OCI-LY3 (cell line): ENCODE measurements at regions not wholly inside any gene's neighbourhood (a gene's known extent, or its start where the extent isn't known, plus 50 kb on each side); places are given as distances from the start of the nearest gene placed in this dataset.

Source experiments
- H2AFZ ChIP-seq: fragments of 200-600, 300-600 bp; shearing (Covaris generic); 2 replicates; pipeline ENCODE4 v1.6.0; 2014; ENCODE audit warnings: antibody characterized with exemption, low read depth, low read length
- H3K27ac ChIP-seq: fragments of 200-600, 300-600 bp; sonication (generic); 2 replicates; pipeline ENCODE4 v1.5.1; 2014; ENCODE audit warnings: mild to moderate bottlenecking, low read length, moderate library complexity, mixed read lengths
- H3K27me3 ChIP-seq: fragments of 200-600, 300-600 bp; sonication (generic); 2 replicates; pipeline ENCODE4 v1.6.1; 2014; ENCODE audit warnings: low read depth, low read length, mixed read lengths
- H3K36me3 ChIP-seq: fragments of 200-600, 300-600 bp; sonication (generic); replicated peaks from 2 replicates; pipeline ENCODE3; 2014; ENCODE audit warnings: low read depth, low read length, mixed read lengths
- H3K4me1 ChIP-seq: fragments of 300-600, 200-600 bp; sonication (generic); 2 replicates; pipeline ENCODE4 v1.6.1; 2014; ENCODE audit warnings: low read length, mixed read lengths
- H3K4me2 ChIP-seq: fragments of 200-600, 300-600 bp; sonication (generic); 2 replicates; pipeline ENCODE4 v1.6.1; 2014; ENCODE audit warnings: low read length, mixed read lengths
- H3K4me3 ChIP-seq: fragments of 300-600, 200-600 bp; sonication (generic); 2 replicates; pipeline ENCODE4 v1.5.1; 2014; ENCODE audit warnings: antibody characterized with exemption, mild to moderate bottlenecking, low read length, moderate library complexity
- H3K79me2 ChIP-seq: fragments of 300-600, 200-600 bp; shearing (Covaris generic); 2 replicates; pipeline ENCODE4 v1.6.1; 2014; ENCODE audit warnings: mild to moderate bottlenecking, low read length, mixed read lengths
- H3K9ac ChIP-seq: fragments of 300-600, 200-600 bp; shearing (Covaris generic); 2 replicates; pipeline ENCODE4 v1.6.0; 2014; ENCODE audit warnings: mild to moderate bottlenecking, low read length, moderate library complexity
- H3K9me3 ChIP-seq: fragments of 200-600, 300-600 bp; shearing (Covaris generic); 2 replicates; pipeline ENCODE4 v1.6.1; 2014; ENCODE audit warnings: low read length, mixed read lengths; ENCODE audit not compliant: insufficient read depth
- H4K20me1 ChIP-seq: fragments of 200-600, 300-600 bp; sonication (generic); 2 replicates; pipeline ENCODE4 v1.6.1; 2016; ENCODE audit warnings: low read length, mixed read lengths; ENCODE audit not compliant: insufficient read depth
- EZH2phosphoT487 ChIP-seq: fragments of 200-600 bp; shearing (Covaris generic); IDR thresholded peaks from 2 replicates; pipeline ENCODE4 v1.6.1; 2018; ENCODE audit warnings: antibody characterized with exemption, mixed run types, low read depth
- TF ChIP-seq, protein P1 (sequence below): fragments of 200-600, 300-600 bp; sonication (generic); IDR thresholded peaks from 2 replicates; pipeline ENCODE4 v1.5.1; 2014; ENCODE audit warnings: antibody characterized with exemption, low read length, low read depth

DNA sequence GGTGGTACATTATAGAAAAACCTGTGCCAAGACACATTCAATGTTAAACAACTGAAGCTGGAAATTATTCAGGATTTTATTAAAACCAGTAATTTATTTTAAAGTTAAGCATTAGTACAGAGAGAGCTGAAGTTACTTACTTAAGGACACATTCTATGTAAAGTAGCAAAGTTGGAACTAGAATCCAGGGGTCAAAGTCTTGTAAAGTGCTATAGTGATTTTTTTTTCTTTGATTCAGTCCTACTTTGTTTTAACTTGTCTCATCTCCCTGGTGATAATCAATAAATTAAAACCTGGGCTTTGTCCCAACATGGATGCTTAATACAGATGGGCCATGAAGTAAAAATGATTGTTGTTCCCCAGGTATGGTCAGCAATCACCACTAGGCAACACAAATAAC, 1271.8 kb upstream of the CHAC2 start:
- peaks cover 16% of the 10 kb centered on the region for H3K9me3 ChIP-seq
- H3K36me3 ChIP-seq = peaks cover 10% of the 10 kb centered on the region
- H3K27me3 ChIP-seq = no peaks in the 10 kb centered on the region
- no peak overlapping the region for H3K27ac ChIP-seq
- no peaks in the 10 kb centered on the region for H3K79me2 ChIP-seq
- no peak overlapping the region for H3K4me2 ChIP-seq
- H3K4me3 ChIP-seq = no peak overlapping the region
- no peak overlapping the region for H3K9ac ChIP-seq
- no peak overlapping the region for H2AFZ ChIP-seq
- TF ChIP-seq EZH2phosphoT487 = no peak
- TF ChIP-seq, protein P1, sequence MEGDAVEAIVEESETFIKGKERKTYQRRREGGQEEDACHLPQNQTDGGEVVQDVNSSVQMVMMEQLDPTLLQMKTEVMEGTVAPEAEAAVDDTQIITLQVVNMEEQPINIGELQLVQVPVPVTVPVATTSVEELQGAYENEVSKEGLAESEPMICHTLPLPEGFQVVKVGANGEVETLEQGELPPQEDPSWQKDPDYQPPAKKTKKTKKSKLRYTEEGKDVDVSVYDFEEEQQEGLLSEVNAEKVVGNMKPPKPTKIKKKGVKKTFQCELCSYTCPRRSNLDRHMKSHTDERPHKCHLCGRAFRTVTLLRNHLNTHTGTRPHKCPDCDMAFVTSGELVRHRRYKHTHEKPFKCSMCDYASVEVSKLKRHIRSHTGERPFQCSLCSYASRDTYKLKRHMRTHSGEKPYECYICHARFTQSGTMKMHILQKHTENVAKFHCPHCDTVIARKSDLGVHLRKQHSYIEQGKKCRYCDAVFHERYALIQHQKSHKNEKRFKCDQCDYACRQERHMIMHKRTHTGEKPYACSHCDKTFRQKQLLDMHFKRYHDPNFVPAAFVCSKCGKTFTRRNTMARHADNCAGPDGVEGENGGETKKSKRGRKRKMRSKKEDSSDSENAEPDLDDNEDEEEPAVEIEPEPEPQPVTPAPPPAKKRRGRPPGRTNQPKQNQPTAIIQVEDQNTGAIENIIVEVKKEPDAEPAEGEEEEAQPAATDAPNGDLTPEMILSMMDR = no peak
- peaks cover 13% of the 10 kb centered on the region for H3K4me1 ChIP-seq
- H4K20me1 ChIP-seq = no peaks in the 10 kb centered on the region

DNA sequence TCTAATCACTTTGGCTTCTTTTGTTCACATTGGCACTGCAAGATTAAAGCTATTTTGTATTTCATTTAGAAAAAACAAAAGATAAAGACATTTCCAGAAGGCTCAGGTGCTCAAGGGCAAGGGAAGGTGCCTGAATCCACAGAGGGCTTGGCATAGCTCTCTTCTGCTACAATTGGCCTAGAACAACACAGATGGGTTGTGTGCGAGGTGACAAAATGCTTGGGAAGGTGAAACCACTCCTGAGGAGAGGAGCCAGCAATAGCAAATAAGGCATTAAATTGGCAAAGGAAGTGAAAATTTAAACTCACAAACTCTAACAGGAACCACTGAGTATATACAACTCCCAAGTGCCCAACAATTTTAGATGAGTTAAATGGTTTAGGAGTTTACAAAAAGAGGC, 1290.4 kb upstream of the CHAC2 start:
- no peaks in the 10 kb centered on the region for H3K4me1 ChIP-seq
- no peak overlapping the region for H2AFZ ChIP-seq
- TF ChIP-seq, protein P1 = no peak
- no peak for TF ChIP-seq EZH2phosphoT487
- no peaks in the 10 kb centered on the region for H3K79me2 ChIP-seq
- no peaks in the 10 kb centered on the region for H3K27me3 ChIP-seq
- no peak overlapping the region for H3K4me2 ChIP-seq
- H3K27ac ChIP-seq = no peak overlapping the region
- no peak overlapping the region for H3K9ac ChIP-seq
- H3K36me3 ChIP-seq = no peaks in the 10 kb centered on the region
- H3K9me3 ChIP-seq = no peaks in the 10 kb centered on the region
- no peak overlapping the region for H3K4me3 ChIP-seq
- no peaks in the 10 kb centered on the region for H4K20me1 ChIP-seq

DNA sequence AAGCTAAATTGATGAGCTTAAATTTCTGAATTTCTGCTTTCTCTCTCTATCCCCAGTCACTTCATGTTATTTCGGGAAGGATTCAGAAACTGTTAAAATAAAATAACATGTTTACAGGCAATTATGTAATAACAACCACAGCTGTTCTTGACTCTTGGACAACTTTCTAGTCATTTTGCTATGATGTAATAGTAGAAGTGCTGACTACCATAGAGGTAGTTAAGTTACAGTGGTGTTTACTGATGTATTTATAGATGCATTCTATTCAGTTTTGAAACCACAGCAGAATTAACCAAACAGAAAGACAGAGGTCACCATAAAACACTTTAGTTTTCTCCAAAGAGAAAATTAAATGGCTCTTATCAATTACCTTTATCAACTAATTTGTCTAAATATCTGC, 1292.0 kb upstream of the CHAC2 start:
- Histone ChIP-seq H3K79me2 (no peaks in the 10 kb centered on the region), H3K9ac (no peak overlapping the region), H3K27me3 (no peaks in the 10 kb centered on the region), H3K27ac (no peak overlapping the region), H3K4me2 (no peak overlapping the region), H3K36me3 (no peaks in the 10 kb centered on the region), H4K20me1 (no peaks in the 10 kb centered on the region), H3K9me3 (no peaks in the 10 kb centered on the region), H3K4me1 (no peaks in the 10 kb centered on the region), H3K4me3 (no peak overlapping the region), H2AFZ (no peak overlapping the region)
- TF ChIP-seq, protein P1 = no peak
- no peak for TF ChIP-seq EZH2phosphoT487

DNA sequence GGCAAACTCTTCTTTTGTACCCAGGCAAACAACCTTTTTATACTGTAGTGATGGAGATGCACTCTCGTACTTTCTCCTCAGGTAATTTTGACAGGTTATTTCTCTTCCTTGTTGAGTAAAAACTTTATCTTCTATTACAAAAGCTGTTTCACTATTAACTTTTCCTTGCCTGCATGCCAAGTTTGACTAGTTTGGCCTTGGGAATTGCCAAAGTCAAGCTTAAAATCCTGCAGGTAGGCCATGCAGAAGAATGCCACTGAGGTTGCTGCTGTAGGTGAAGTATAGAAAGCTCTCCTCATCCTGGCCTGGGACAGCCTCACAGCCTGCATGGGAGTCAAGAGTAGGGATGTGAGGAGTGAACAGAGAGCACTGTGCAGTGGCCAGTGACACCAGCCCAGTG, 1293.5 kb upstream of the CHAC2 start:
- no peaks in the 10 kb centered on the region for H3K27me3 ChIP-seq
- TF ChIP-seq EZH2phosphoT487 = no peak
- TF ChIP-seq, protein P1 = no peak
- no peak overlapping the region for H3K27ac ChIP-seq
- H3K79me2 ChIP-seq = no peaks in the 10 kb centered on the region
- H3K4me1 ChIP-seq = no peaks in the 10 kb centered on the region
- no peak overlapping the region for H2AFZ ChIP-seq
- H3K36me3 ChIP-seq = no peaks in the 10 kb centered on the region
- H3K9ac ChIP-seq = no peak overlapping the region
- no peak overlapping the region for H3K4me2 ChIP-seq
- H3K4me3 ChIP-seq = no peak overlapping the region
- H4K20me1 ChIP-seq = no peaks in the 10 kb centered on the region
- H3K9me3 ChIP-seq = no peaks in the 10 kb centered on the region
